Naive thymus-derived CD4-positive, alpha-beta T cell (primary cell): ENCODE measurements at regions not wholly inside any gene's neighbourhood (a gene's known extent, or its start where the extent isn't known, plus 50 kb on each side); places are given as distances from the start of the nearest gene placed in this dataset.

Source experiments
- ATAC-seq: fragments of 150-1000 bp; cut with Tn5 transposase; 2 replicates; pipeline ENCODE4 v1.10.0; 2021; ENCODE audit warnings: mild to moderate bottlenecking, moderate library complexity
- CTCF ChIA-PET: fragments of 350-600 bp; sonication (Branson Sonifier 250); formaldehyde crosslinking; loops from one replicate; lab custom pipeline; 2021; ENCODE audit warnings: antibody characterized with exemption; lab: Charles Lee
- POLR2A ChIA-PET: fragments of 350-600 bp; sonication (Branson Sonifier 250); formaldehyde crosslinking; loops from one replicate; lab custom pipeline; 2021; ENCODE audit warnings: antibody characterized with exemption, inconsistent platforms; lab: Charles Lee
- DNase-seq, 9 donors: peaks; one replicate each; pipeline versions ENCODE4 v3.0.0 to v3.0.0-alpha.2; 2020 to 2022; ENCODE audit warnings: mixed read lengths in 1 of 9
- H3K27ac ChIP-seq: one replicate; pipeline ENCODE4 v1.7.0; 2013; ENCODE audit warnings: mild to moderate bottlenecking, low read depth, low read length, moderate library complexity
- H3K27me3 ChIP-seq, 2 donors: one replicate each; pipeline ENCODE4 v1.7.0; 2013; ENCODE audit warnings: low read length in 2 of 2, mild to moderate bottlenecking in 2 of 2, moderate library complexity in 2 of 2; ENCODE audit not compliant: control insufficient read depth in 2 of 2, insufficient read depth in 2 of 2
- H3K36me3 ChIP-seq, 3 experiments: 1 replicate in 2 of 3; 2 replicates in 1 of 3; pipeline ENCODE4 v1.7.0; 2013; ENCODE audit warnings: low read length in 3 of 3, mild to moderate bottlenecking in 3 of 3, moderate library complexity in 1 of 3; ENCODE audit not compliant: insufficient read depth in 3 of 3, control insufficient read depth in 2 of 3
- H3K4me1 ChIP-seq, 2 donors: one replicate each; pipeline ENCODE4 v1.7.0; 2013; ENCODE audit warnings: low read length in 2 of 2, mild to moderate bottlenecking in 2 of 2, moderate library complexity in 1 of 2; ENCODE audit not compliant: control insufficient read depth in 2 of 2, insufficient read depth in 2 of 2
- H3K4me3 ChIP-seq: 2 replicates; pipeline ENCODE4 v1.7.0; 2013; ENCODE audit warnings: mild to moderate bottlenecking, low read length
- H3K9me3 ChIP-seq, 3 experiments: 1 replicate in 2 of 3; 2 replicates in 1 of 3; pipeline ENCODE4 v1.7.0; 2013; ENCODE audit warnings: low read length in 3 of 3; ENCODE audit not compliant: control insufficient read depth in 2 of 3
- H3K27ac Mint-ChIP-seq, 9 donors: one replicate each; pipeline ENCODE4 v1.8.0; 2020 to 2022; ENCODE audit warnings: mixed read lengths in 9 of 9, mild to moderate bottlenecking in 8 of 9, moderate library complexity in 5 of 9, inconsistent platforms in 2 of 9
- H3K27me3 Mint-ChIP-seq, 5 donors: one replicate each; pipeline ENCODE4 v1.8.0; 2021 to 2022; ENCODE audit warnings: mixed read lengths in 5 of 5, mild to moderate bottlenecking in 1 of 5
- H3K36me3 Mint-ChIP-seq, 5 donors: one replicate each; pipeline ENCODE4 v1.8.0; 2020 to 2022; ENCODE audit warnings: mixed read lengths in 5 of 5, mild to moderate bottlenecking in 3 of 5, inconsistent platforms in 1 of 5
- H3K4me1 Mint-ChIP-seq, 7 donors: one replicate each; pipeline ENCODE4 v1.8.0; 2020 to 2022; ENCODE audit warnings: mixed read lengths in 7 of 7, mild to moderate bottlenecking in 3 of 7, inconsistent platforms in 1 of 7
- H3K4me3 Mint-ChIP-seq, 10 donors: one replicate each; pipeline ENCODE4 v1.8.0; 2020 to 2022; ENCODE audit warnings: mild to moderate bottlenecking in 10 of 10, mixed read lengths in 10 of 10, moderate library complexity in 6 of 10, inconsistent platforms in 2 of 10
- H3K9me3 Mint-ChIP-seq, 11 donors: one replicate each; pipeline ENCODE4 v1.8.0; 2020 to 2022; ENCODE audit warnings: mixed read lengths in 11 of 11, mild to moderate bottlenecking in 4 of 11, inconsistent platforms in 1 of 11, moderate library complexity in 1 of 11
- intact Hi-C, 2 donors: fragments of 100-400 bp; cut with micrococcal nuclease; formaldehyde crosslinking; loops; one replicate each; pipeline ENCODE4 v1.15.1; 2023

- ATAC-seq = no peak
These were observed 84.3 kb downstream of the COPS8 start for GRCh38 chr2:237170020-237170419.

GRCh38 chr2:237171396-237171795, 85.7 kb downstream of the COPS8 start:
- no peak overlapping the region for H3K4me3 Mint-ChIP-seq
- H3K4me1 Mint-ChIP-seq = no peaks in the 10 kb centered on the region
- ChIA-PET CTCF (no interaction called here), POLR2A (no interaction called here)
- intact Hi-C loops = no loop called here
- Histone ChIP-seq H3K4me3 (no peak overlapping the region), H3K27ac (no peak overlapping the region), H3K27me3 (peaks cover 0 to 3% of the 10 kb centered on the region in 2 donors), H3K4me1 (no peaks in the 10 kb centered on the region), H3K36me3 (no peaks in the 10 kb centered on the region), H3K9me3 (no peaks in the 10 kb centered on the region)
- peaks cover 0 to 13% (median 9%) of the 10 kb centered on the region in 11 donors for H3K9me3 Mint-ChIP-seq
- DNase-seq (no peak), ATAC-seq (no peak)
- H3K36me3 Mint-ChIP-seq = peaks cover 0 to 8% (median 0%) of the 10 kb centered on the region in 5 donors
- peaks cover 13 to 43% (median 17%) of the 10 kb centered on the region in 5 donors for H3K27me3 Mint-ChIP-seq
- H3K27ac Mint-ChIP-seq = no peak overlapping the region

More at GRCh38 chr2:237170020-237170419, 84.3 kb downstream of the COPS8 start:
- POLR2A ChIA-PET = no interaction called here
- CTCF ChIA-PET = no interaction called here
- H3K4me1 ChIP-seq = no peaks in the 10 kb centered on the region
- no peaks in the 10 kb centered on the region for H3K27me3 ChIP-seq
- no peak overlapping the region for H3K27ac ChIP-seq
- intact Hi-C loops = no loop called here
- no peaks in the 10 kb centered on the region for H3K9me3 ChIP-seq
- no peak overlapping the region for H3K4me3 ChIP-seq
- H3K36me3 ChIP-seq = no peaks in the 10 kb centered on the region
- no peaks in the 10 kb centered on the region for H3K4me1 Mint-ChIP-seq
- no peak for DNase-seq
- H3K27me3 Mint-ChIP-seq = peaks cover 5 to 45% (median 13%) of the 10 kb centered on the region in 5 donors
- H3K4me3 Mint-ChIP-seq = no peak overlapping the region
- H3K9me3 Mint-ChIP-seq = peaks cover 0 to 10% (median 9%) of the 10 kb centered on the region in 11 donors
- H3K27ac Mint-ChIP-seq = no peak overlapping the region
- H3K36me3 Mint-ChIP-seq = peaks cover 0 to 8% (median 0%) of the 10 kb centered on the region in 5 donors

- ChIA-PET POLR2A (no interaction called here), CTCF (no interaction called here)
- Histone ChIP-seq H3K27ac (no peak overlapping the region), H3K27me3 (peaks cover 0 to 3% of the 10 kb centered on the region in 2 donors), H3K4me3 (no peak overlapping the region), H3K4me1 (no peaks in the 10 kb centered on the region), H3K9me3 (no peaks in the 10 kb centered on the region), H3K36me3 (no peaks in the 10 kb centered on the region)
- Mint-ChIP-seq H3K4me3 (no peak overlapping the region), H3K27ac (no peak overlapping the region), H3K36me3 (peaks cover 0 to 8% (median 0%) of the 10 kb centered on the region in 5 donors), H3K9me3 (peaks cover 0 to 13% (median 9%) of the 10 kb centered on the region in 11 donors), H3K27me3 (peaks cover 13 to 41% (median 18%) of the 10 kb centered on the region in 5 donors), H3K4me1 (no peaks in the 10 kb centered on the region)
- DNase-seq (no peak), ATAC-seq (no peak)
- intact Hi-C loops = no loop called here
These were observed 86.2 kb downstream of the COPS8 start for GRCh38 chr2:237171881-237172280.

- H3K36me3 ChIP-seq = no peaks in the 10 kb centered on the region
- Mint-ChIP-seq H3K9me3 (peaks cover 0 to 13% (median 2%) of the 10 kb centered on the region in 11 donors), H3K27ac (no peak overlapping the region), H3K4me3 (no peak overlapping the region), H3K4me1 (no peaks in the 10 kb centered on the region), H3K27me3 (peaks cover 18 to 24% (median 24%) of the 10 kb centered on the region in 5 donors), H3K36me3 (no peaks in the 10 kb centered on the region)
- ChIA-PET POLR2A (no interaction called here), CTCF (no interaction called here)
- intact Hi-C loops = no loop called here
- H3K27ac ChIP-seq = no peak overlapping the region
- no peaks in the 10 kb centered on the region for H3K9me3 ChIP-seq
- no peak overlapping the region for H3K4me3 ChIP-seq
- no peaks in the 10 kb centered on the region for H3K4me1 ChIP-seq
- ATAC-seq (no peak), DNase-seq (no peak)
- peaks cover 0 to 3% of the 10 kb centered on the region in 2 donors for H3K27me3 ChIP-seq
These were observed 91.4 kb downstream of the COPS8 start for GRCh38 chr2:237177052-237177451.

- Histone ChIP-seq H3K36me3 (no peaks in the 10 kb centered on the region), H3K4me1 (no peaks in the 10 kb centered on the region), H3K27ac (no peak overlapping the region), H3K4me3 (no peak overlapping the region), H3K9me3 (no peaks in the 10 kb centered on the region), H3K27me3 (peaks cover 0 to 3% of the 10 kb centered on the region in 2 donors)
- H3K9me3 Mint-ChIP-seq = peaks cover 0 to 13% (median 2%) of the 10 kb centered on the region in 11 donors
- peaks cover 14 to 25% (median 20%) of the 10 kb centered on the region in 5 donors for H3K27me3 Mint-ChIP-seq
- ChIA-PET POLR2A (no interaction called here), CTCF (no interaction called here)
- H3K4me1 Mint-ChIP-seq = no peaks in the 10 kb centered on the region
- intact Hi-C loops = no loop called here
- H3K27ac Mint-ChIP-seq = no peak overlapping the region
- ATAC-seq (no peak), DNase-seq (no peak)
- H3K36me3 Mint-ChIP-seq = no peaks in the 10 kb centered on the region
- H3K4me3 Mint-ChIP-seq = no peak overlapping the region
These were observed 92.3 kb downstream of the COPS8 start for GRCh38 chr2:237177986-237178385.

GRCh38 chr2:237178396-237178795, 92.7 kb downstream of the COPS8 start:
- intact Hi-C loops = no loop called here
- H3K27me3 Mint-ChIP-seq = peaks cover 11 to 28% (median 20%) of the 10 kb centered on the region in 5 donors

GRCh38 chr2:237179161-237179560, 93.5 kb downstream of the COPS8 start:
- intact Hi-C loops = no loop called here
- no peaks in the 10 kb centered on the region for H3K4me1 ChIP-seq
- Mint-ChIP-seq H3K27ac (no peak overlapping the region), H3K27me3 (peaks cover 10 to 28% (median 21%) of the 10 kb centered on the region in 5 donors), H3K4me3 (no peak overlapping the region), H3K9me3 (peaks cover 0 to 9% (median 2%) of the 10 kb centered on the region in 11 donors), H3K36me3 (no peaks in the 10 kb centered on the region), H3K4me1 (no peaks in the 10 kb centered on the region)
- H3K9me3 ChIP-seq = no peaks in the 10 kb centered on the region
- POLR2A ChIA-PET = no interaction called here
- ATAC-seq = no peak
- H3K27ac ChIP-seq = no peak overlapping the region
- DNase-seq = no peak
- CTCF ChIA-PET = no interaction called here
- no peaks in the 10 kb centered on the region for H3K36me3 ChIP-seq
- no peak overlapping the region for H3K4me3 ChIP-seq
- peaks cover 0 to 3% of the 10 kb centered on the region in 2 donors for H3K27me3 ChIP-seq

More at GRCh38 chr2:237178396-237178795, 92.7 kb downstream of the COPS8 start:
- CTCF ChIA-PET = no interaction called here
- no peak overlapping the region for H3K4me3 ChIP-seq
- H3K4me3 Mint-ChIP-seq = no peak overlapping the region
- H3K9me3 Mint-ChIP-seq = peaks cover 0 to 13% (median 2%) of the 10 kb centered on the region in 11 donors
- H3K36me3 ChIP-seq = no peaks in the 10 kb centered on the region
- DNase-seq (no peak), ATAC-seq (no peak)
- no peaks in the 10 kb centered on the region for H3K4me1 Mint-ChIP-seq
- H3K27ac Mint-ChIP-seq = no peak overlapping the region
- no peaks in the 10 kb centered on the region for H3K36me3 Mint-ChIP-seq
- POLR2A ChIA-PET = no interaction called here
- no peaks in the 10 kb centered on the region for H3K9me3 ChIP-seq
- no peaks in the 10 kb centered on the region for H3K4me1 ChIP-seq
- H3K27me3 ChIP-seq = peaks cover 0 to 3% of the 10 kb centered on the region in 2 donors
- no peak overlapping the region for H3K27ac ChIP-seq
